ENCODE measurements at regions not wholly inside any gene's neighbourhood (a gene's known extent, or its start where the extent isn't known, plus 50 kb on each side); places are given as distances from the start of the nearest gene placed in this dataset.
A peak's percentile ranks its signal among the peaks of the same experiment; 100 is the strongest.

DNA sequence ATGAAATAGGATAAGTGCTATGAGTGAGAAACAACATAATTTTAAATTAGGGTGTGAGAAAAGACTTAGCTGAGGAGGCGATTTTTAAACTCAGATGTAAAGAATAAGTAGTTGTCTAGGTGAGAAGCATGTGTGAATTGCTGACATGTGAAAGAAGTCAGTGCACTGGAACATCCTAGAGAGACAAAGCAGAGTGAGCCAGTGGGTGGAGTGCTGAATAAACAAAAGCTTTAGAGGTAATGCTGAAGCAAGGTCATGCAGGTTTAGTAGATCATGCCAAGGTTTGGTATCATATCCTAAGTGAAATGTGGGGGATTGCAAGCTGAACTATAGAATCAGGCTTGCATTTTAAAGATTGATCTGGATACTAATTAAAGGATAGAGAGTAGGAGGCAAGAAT, 89.4 kb downstream of the KIF2B start:
- H3K4me1 Mint-ChIP-seq, result peaks cover 8% of the 10 kb centered on the region
- Histone ChIP-seq H3F3A (ENCODE audit: low read depth) (no peaks in the 10 kb centered on the region), H3K79me2 (ENCODE audit: low read depth) (no peaks in the 10 kb centered on the region), H3K27ac (no peak overlapping the region), H4K20me1 (ENCODE audit: low read depth) (no peaks in the 10 kb centered on the region), H3K4me3 (no peak overlapping the region), H3K9me3 (ENCODE audit: low read depth) (no peaks in the 10 kb centered on the region), H3K4me1 (no peaks in the 10 kb centered on the region), H3K9ac (no peak overlapping the region), H3K27me3 (no peaks in the 10 kb centered on the region), H3K36me3 (no peaks in the 10 kb centered on the region), H3K4me2 (no peak overlapping the region), H2AFZ (replicated peaks) (no peak overlapping the region)
- no peaks in the 10 kb centered on the region for H3K9me3 Mint-ChIP-seq
- peaks cover 3% of the 10 kb centered on the region for H3K27me3 Mint-ChIP-seq (ENCODE audit: insufficient read depth, low read depth)
- no peak overlapping the region for H3K27ac Mint-ChIP-seq
- H3K4me3 Mint-ChIP-seq, result no peak overlapping the region
- no peaks in the 10 kb centered on the region for H3K36me3 Mint-ChIP-seq
- DNase-seq (ENCODE audit: low spot score), result no peak
- TF ChIP-seq, protein P1, sequence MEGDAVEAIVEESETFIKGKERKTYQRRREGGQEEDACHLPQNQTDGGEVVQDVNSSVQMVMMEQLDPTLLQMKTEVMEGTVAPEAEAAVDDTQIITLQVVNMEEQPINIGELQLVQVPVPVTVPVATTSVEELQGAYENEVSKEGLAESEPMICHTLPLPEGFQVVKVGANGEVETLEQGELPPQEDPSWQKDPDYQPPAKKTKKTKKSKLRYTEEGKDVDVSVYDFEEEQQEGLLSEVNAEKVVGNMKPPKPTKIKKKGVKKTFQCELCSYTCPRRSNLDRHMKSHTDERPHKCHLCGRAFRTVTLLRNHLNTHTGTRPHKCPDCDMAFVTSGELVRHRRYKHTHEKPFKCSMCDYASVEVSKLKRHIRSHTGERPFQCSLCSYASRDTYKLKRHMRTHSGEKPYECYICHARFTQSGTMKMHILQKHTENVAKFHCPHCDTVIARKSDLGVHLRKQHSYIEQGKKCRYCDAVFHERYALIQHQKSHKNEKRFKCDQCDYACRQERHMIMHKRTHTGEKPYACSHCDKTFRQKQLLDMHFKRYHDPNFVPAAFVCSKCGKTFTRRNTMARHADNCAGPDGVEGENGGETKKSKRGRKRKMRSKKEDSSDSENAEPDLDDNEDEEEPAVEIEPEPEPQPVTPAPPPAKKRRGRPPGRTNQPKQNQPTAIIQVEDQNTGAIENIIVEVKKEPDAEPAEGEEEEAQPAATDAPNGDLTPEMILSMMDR (IDR thresholded peaks at IDR 0.05), result no peak
- TF ChIP-seq EZH2phosphoT487 (IDR thresholded peaks at IDR 0.05), result no peak
- no peak for TF ChIP-seq EZH2 (IDR thresholded peaks at IDR 0.05)

DNA sequence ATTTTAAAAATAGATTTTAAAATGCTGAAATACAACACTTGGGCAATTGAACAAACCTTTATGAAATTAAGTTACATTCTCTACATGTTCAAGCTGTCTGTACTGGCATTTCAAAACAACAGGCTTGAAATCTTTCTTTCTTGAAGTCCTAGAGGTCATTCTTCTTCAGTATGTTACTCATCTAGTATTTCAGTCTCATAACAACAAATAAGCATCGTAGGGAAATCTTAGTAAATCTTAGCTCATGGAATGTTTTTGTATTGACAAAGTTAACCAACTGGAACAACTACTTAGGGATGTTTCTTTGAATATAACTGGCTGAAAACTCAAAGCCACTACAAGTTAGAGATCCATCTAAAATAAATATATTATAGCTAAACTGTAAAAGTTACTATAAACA, 96.6 kb downstream of the KIF2B start:
- H3K4me1 ChIP-seq, result peaks cover under 1% of the 10 kb centered on the region
- no peaks in the 10 kb centered on the region for H3F3A ChIP-seq (ENCODE audit: low read depth)
- no peak overlapping the region for H2AFZ ChIP-seq (replicated peaks)
- H3K27ac ChIP-seq, result no peak overlapping the region
- no peak overlapping the region for H3K4me3 ChIP-seq
- no peak overlapping the region for H3K4me2 ChIP-seq
- H3K9ac ChIP-seq, result no peak overlapping the region
- no peaks in the 10 kb centered on the region for H3K9me3 ChIP-seq (ENCODE audit: low read depth)
- no peak for DNase-seq (ENCODE audit: low spot score)
- H3K27ac Mint-ChIP-seq, result no peak overlapping the region
- TF ChIP-seq EZH2 (IDR thresholded peaks at IDR 0.05), result no peak
- H3K79me2 ChIP-seq (ENCODE audit: low read depth), result no peaks in the 10 kb centered on the region
- H4K20me1 ChIP-seq (ENCODE audit: low read depth), result no peaks in the 10 kb centered on the region
- H3K4me3 Mint-ChIP-seq, result no peak overlapping the region
- H3K36me3 Mint-ChIP-seq, result no peaks in the 10 kb centered on the region
- no peaks in the 10 kb centered on the region for H3K9me3 Mint-ChIP-seq
- no peaks in the 10 kb centered on the region for H3K27me3 ChIP-seq
- peaks cover 10% of the 10 kb centered on the region for H3K4me1 Mint-ChIP-seq
- H3K27me3 Mint-ChIP-seq (ENCODE audit: insufficient read depth, low read depth), result no peaks in the 10 kb centered on the region
- H3K36me3 ChIP-seq, result no peaks in the 10 kb centered on the region

DNA sequence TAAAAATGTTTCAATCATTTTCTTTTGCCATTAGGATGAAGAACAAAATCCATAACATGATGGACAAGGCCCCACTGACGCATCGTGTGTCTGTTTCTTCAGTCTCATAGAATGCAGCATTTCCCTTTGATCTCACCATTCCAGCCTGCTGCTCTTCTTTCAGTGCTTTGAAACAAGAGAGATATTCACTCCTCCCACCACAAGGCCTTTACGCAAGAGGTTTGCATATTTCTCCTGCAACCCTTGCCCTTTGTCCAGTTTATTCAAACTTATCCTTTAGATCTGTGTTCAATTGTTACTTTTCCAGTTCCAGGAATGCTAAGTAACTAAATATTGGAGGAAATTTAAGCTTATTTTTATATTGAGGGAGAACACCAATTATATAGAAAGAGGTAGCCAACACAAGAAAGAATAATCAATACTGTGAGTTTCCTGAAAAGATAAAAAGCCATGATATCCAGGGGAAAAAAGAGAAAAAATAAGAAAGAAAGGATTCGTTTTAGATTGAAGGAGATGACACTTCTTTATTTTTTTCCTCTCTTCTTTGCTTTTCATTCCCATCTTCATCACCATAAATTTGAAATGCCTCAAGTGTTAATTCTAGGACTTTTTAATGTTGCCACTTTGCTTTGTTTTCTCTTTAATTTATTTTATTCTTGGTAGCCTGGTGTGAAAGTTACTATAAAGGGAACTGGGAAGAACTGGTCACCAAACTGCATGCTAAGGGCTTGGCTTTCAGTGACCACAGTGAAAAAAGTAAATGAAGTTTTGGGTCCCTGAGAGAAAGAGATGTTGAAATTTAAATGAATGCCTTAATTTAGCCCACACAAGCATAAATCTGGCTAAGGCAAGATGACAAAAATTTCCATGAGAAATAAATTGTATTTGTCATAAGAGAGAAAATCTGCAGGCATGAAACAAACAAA, 102.1 kb downstream of the KIF2B start:
- Mint-ChIP-seq H3K36me3 (peaks cover 2% of the 10 kb centered on the region), H3K4me3 (no peak overlapping the region), H3K27me3 (ENCODE audit: insufficient read depth, low read depth) (no peaks in the 10 kb centered on the region), H3K4me1 (peaks cover 22% of the 10 kb centered on the region), H3K9me3 (peaks cover 15% of the 10 kb centered on the region), H3K27ac (peak overlapping the region; percentile 99)
- Histone ChIP-seq H3F3A (ENCODE audit: low read depth) (no peaks in the 10 kb centered on the region), H3K27me3 (no peaks in the 10 kb centered on the region), H3K36me3 (no peaks in the 10 kb centered on the region), H3K27ac (no peak overlapping the region), H3K9ac (no peak overlapping the region), H3K4me1 (peaks cover 10% of the 10 kb centered on the region), H3K79me2 (ENCODE audit: low read depth) (no peaks in the 10 kb centered on the region), H4K20me1 (ENCODE audit: low read depth) (no peaks in the 10 kb centered on the region), H3K4me3 (no peak overlapping the region), H2AFZ (replicated peaks) (no peak overlapping the region), H3K4me2 (no peak overlapping the region), H3K9me3 (ENCODE audit: low read depth) (no peaks in the 10 kb centered on the region)
- no peak for TF ChIP-seq EZH2phosphoT487 (IDR thresholded peaks at IDR 0.05)
- TF ChIP-seq, protein P1 (IDR thresholded peaks at IDR 0.05), result no peak
- TF ChIP-seq EZH2 (IDR thresholded peaks at IDR 0.05), result no peak
- peak; percentile 36 for DNase-seq (ENCODE audit: low spot score)

DNA sequence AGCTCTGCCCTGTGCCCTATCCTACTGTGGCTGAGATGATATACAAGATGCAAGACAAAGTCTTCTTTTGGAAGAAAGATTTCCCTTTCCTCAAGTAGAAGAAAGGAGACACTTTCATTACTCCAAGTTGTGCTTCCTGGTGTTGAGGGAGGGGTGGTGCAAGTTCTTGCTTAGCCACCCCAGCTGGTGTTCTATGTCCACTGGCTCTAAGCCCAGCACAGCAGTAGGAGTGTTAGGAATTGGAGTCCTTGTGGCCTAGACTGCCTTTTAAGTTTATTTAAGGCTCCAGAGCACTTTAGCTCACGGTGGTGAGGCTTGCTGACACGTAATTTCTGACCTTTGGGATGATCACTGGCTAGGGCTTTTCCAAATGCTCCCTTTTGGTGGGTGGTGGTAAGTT, 109.7 kb downstream of the KIF2B start:
- Mint-ChIP-seq H3K36me3 (peaks cover 2% of the 10 kb centered on the region), H3K9me3 (peaks cover 9% of the 10 kb centered on the region), H3K27ac (no peak overlapping the region), H3K4me1 (no peaks in the 10 kb centered on the region), H3K27me3 (ENCODE audit: insufficient read depth, low read depth) (no peaks in the 10 kb centered on the region), H3K4me3 (no peak overlapping the region)
- Histone ChIP-seq H2AFZ (replicated peaks) (no peak overlapping the region), H3K9ac (no peak overlapping the region), H3K79me2 (ENCODE audit: low read depth) (no peaks in the 10 kb centered on the region), H3K9me3 (ENCODE audit: low read depth) (no peaks in the 10 kb centered on the region), H3K4me3 (no peak overlapping the region), H3K4me2 (no peak overlapping the region), H3K27ac (no peak overlapping the region), H3K27me3 (no peaks in the 10 kb centered on the region), H3K4me1 (no peaks in the 10 kb centered on the region), H4K20me1 (ENCODE audit: low read depth) (no peaks in the 10 kb centered on the region), H3F3A (ENCODE audit: low read depth) (no peaks in the 10 kb centered on the region), H3K36me3 (no peaks in the 10 kb centered on the region)
- TF ChIP-seq, protein P1 (IDR thresholded peaks at IDR 0.05), result no peak
- no peak for TF ChIP-seq EZH2 (IDR thresholded peaks at IDR 0.05)
- TF ChIP-seq EZH2phosphoT487 (IDR thresholded peaks at IDR 0.05), result no peak
- no peak for DNase-seq (ENCODE audit: low spot score)

Measured in neural progenitor cell (in vitro differentiated cells).